ENCODE measurements at regions not wholly inside any gene's neighbourhood (a gene's known extent, or its start where the extent isn't known, plus 50 kb on each side); places are given as distances from the start of the nearest gene placed in this dataset.
"Not testable (repeated sequence)": the region's sequence is repeated elsewhere in the genome, so short reads cannot be mapped to it uniquely, and the experiment has no call there.

DNA sequence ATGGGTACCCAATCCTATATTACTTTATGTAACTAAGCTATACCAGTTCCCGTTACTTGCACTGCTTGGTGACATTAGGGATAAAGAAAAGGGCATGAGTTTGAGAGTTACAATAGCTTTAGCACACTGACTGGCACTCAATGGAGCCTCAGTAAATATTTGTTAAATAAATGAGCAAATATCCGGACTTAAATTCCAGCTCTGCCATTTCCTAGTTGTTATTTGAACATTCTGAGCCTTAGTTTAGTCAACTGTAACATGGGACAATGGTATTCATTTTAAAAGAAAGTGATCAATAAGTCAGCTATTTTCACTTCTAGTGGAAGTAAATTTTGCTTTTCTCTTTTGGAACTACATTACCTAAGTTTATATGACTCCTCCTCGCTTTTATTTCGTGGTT, 198.7 kb downstream of the ZC3H11B start:
- TF ChIP-seq, protein P1, sequence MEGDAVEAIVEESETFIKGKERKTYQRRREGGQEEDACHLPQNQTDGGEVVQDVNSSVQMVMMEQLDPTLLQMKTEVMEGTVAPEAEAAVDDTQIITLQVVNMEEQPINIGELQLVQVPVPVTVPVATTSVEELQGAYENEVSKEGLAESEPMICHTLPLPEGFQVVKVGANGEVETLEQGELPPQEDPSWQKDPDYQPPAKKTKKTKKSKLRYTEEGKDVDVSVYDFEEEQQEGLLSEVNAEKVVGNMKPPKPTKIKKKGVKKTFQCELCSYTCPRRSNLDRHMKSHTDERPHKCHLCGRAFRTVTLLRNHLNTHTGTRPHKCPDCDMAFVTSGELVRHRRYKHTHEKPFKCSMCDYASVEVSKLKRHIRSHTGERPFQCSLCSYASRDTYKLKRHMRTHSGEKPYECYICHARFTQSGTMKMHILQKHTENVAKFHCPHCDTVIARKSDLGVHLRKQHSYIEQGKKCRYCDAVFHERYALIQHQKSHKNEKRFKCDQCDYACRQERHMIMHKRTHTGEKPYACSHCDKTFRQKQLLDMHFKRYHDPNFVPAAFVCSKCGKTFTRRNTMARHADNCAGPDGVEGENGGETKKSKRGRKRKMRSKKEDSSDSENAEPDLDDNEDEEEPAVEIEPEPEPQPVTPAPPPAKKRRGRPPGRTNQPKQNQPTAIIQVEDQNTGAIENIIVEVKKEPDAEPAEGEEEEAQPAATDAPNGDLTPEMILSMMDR (IDR thresholded peaks at IDR 0.05; ENCODE audit: low read depth, low read length) = no peak
- no peak for DNase-seq
- Histone ChIP-seq H3K36me3 (no peaks in the 10 kb centered on the region), H3K27me3 (ENCODE audit: insufficient read depth, low read depth, severe bottlenecking) (no peaks in the 10 kb centered on the region), H3K4me3 (ENCODE audit: low read depth, low read length) (no peak overlapping the region), H3K9me3 (ENCODE audit: severe bottlenecking) (no peaks in the 10 kb centered on the region), H3K27ac (no peak overlapping the region)

DNA sequence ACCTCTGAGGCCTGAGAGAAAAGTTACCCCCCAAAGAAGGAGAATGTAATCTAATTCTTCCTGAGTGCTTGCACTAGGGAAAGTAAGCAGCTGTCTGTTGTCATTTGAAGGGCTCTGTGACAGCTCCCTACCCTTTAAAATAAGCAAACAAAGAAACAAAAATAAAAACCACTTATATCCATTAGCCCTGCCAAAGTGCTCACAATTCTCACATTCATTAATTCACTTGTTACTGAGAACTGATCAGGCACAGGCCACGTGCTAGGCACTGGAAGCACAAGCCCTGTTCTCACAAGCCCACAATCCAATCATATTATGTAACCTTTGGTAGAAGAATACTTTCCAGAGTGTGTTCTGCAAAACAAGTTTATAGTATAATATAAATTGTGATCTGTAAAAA, 199.4 kb downstream of the ZC3H11B start:
- H3K27me3 ChIP-seq (ENCODE audit: insufficient read depth, low read depth, severe bottlenecking) = no peaks in the 10 kb centered on the region
- no peak overlapping the region for H3K4me3 ChIP-seq (ENCODE audit: low read depth, low read length)
- no peaks in the 10 kb centered on the region for H3K9me3 ChIP-seq (ENCODE audit: severe bottlenecking)
- no peak overlapping the region for H3K27ac ChIP-seq
- TF ChIP-seq, protein P1 (IDR thresholded peaks at IDR 0.05; ENCODE audit: low read depth, low read length) = no peak
- DNase-seq = no peak
- no peaks in the 10 kb centered on the region for H3K36me3 ChIP-seq

DNA sequence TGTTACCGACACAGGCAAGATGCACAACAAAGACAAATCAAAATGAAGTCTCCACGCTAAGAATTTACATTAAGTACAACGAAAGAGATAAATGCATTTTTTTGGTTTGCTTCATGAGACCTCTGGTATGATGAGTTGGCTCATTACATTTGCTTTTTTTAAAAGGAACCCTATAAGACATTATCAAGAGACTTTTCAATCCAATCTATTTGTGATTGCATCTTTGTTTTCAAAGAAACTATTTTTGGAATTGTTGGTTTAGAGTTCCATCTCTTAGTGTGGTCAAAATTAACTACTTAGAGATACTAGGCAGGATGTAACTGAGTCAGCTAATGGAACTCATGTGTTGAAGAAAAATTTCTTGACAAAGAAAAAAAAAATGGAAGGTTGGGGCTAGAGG, 200.1 kb downstream of the ZC3H11B start:
- Histone ChIP-seq H3K9me3 (ENCODE audit: severe bottlenecking) (no peaks in the 10 kb centered on the region), H3K36me3 (no peaks in the 10 kb centered on the region), H3K27ac (no peak overlapping the region), H3K27me3 (ENCODE audit: insufficient read depth, low read depth, severe bottlenecking) (no peaks in the 10 kb centered on the region), H3K4me3 (ENCODE audit: low read depth, low read length) (no peak overlapping the region)
- TF ChIP-seq, protein P1 (IDR thresholded peaks at IDR 0.05; ENCODE audit: low read depth, low read length) = no peak
- DNase-seq = no peak

DNA sequence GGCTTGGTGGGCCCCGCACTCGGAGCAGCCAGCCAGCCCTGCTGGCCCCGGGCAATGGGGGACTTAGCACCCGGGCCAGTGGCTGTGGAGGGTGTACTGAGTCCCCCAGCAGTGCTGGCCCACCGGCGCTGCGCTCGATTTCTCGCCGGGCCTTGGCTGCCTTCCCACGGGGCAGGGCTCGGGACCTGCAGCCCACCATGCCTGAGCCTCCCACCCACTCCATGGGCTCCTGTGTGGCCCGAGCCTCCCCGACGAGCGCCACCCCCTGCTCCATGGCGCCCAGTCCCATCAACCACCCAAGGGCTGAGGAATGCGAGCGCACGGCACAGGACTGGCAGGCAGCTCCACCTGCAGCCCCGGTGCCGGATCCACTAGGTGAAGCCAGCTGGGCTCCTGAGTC, 202.2 kb downstream of the ZC3H11B start:
- H3K4me3 ChIP-seq (ENCODE audit: low read depth, low read length) = not testable (repeated sequence)

DNA sequence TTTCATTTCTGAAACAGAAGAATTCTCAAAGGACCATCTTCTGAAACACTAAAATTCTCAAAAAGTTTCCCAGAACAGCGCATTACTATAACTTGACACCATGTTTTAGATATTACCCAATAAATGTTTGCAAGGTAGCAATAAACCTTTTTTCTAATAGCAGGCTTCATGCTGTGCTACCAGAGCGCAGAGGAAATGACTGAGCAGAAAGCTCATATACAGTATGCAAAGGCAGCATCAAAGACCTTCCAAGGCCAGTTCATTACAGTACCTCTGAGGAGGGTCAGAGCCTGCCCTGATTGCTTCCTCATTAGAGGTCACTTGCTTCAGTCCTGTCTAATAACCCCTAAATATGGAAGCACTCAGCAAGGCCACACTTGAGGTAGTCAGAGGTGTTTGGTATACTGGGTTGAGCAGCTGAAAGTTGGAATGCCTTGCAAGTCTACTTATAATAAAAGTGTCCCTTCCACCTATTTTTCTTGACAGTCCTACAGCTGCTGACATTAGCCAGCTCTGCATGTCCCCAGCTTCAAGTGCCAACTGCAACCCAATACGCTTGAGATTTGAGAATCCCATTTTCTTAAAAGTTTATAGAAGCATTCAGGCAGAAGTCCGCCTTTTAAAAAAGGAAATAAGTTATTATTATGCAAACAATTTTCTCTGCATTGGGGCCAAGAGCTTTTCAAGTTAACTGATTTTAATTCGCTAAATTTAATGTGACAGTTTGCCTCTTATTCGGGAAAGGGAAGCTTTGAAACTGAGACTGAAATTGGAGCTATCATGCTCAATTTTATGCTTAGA, 207.2 kb downstream of the ZC3H11B start:
- H3K27me3 ChIP-seq (ENCODE audit: insufficient read depth, low read depth, severe bottlenecking) = no peaks in the 10 kb centered on the region
- DNase-seq = no peak
- H3K27ac ChIP-seq = no peak overlapping the region
- TF ChIP-seq, protein P1 (IDR thresholded peaks at IDR 0.05; ENCODE audit: low read depth, low read length) = no peak
- no peaks in the 10 kb centered on the region for H3K36me3 ChIP-seq
- H3K4me3 ChIP-seq (ENCODE audit: low read depth, low read length) = no peak overlapping the region
- no peaks in the 10 kb centered on the region for H3K9me3 ChIP-seq (ENCODE audit: severe bottlenecking)

More for the DNA sequence above, 202.2 kb downstream of the ZC3H11B start:
- H3K9me3 ChIP-seq (ENCODE audit: severe bottlenecking); H3K27me3 ChIP-seq (ENCODE audit: insufficient read depth, low read depth, severe bottlenecking); H3K27ac ChIP-seq; H3K36me3 ChIP-seq; DNase-seq: not testable (repeated sequence)

DNA sequence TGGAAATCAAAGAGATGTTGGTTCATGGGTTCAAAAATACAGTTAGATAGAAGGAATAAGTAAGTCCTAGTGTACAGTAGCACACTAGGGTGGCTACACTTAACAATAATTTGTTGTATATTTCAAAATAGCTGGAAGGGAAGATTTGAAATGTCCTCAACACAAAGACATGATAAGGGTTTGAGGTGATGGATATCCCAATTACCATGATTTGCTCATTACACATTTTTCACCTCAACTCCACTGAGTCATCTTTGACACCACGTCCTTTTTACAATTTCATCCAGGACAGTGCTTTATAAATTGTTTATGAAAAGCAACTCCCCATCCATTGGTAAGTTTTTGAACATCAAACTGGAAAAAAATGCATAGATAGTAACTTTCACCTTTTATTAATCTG, 208.3 kb downstream of the ZC3H11B start:
- TF ChIP-seq, protein P1 (IDR thresholded peaks at IDR 0.05; ENCODE audit: low read depth, low read length) = no peak
- no peak overlapping the region for H3K27ac ChIP-seq
- no peak for DNase-seq
- no peak overlapping the region for H3K4me3 ChIP-seq (ENCODE audit: low read depth, low read length)
- H3K27me3 ChIP-seq (ENCODE audit: insufficient read depth, low read depth, severe bottlenecking) = no peaks in the 10 kb centered on the region
- H3K36me3 ChIP-seq = no peaks in the 10 kb centered on the region
- no peaks in the 10 kb centered on the region for H3K9me3 ChIP-seq (ENCODE audit: severe bottlenecking)

All from WERI-Rb-1 (cell line).